HG03575 (cell line): ENCODE measurements at regions not wholly inside any gene's neighbourhood (a gene's known extent, or its start where the extent isn't known, plus 50 kb on each side); places are given as distances from the start of the nearest gene placed in this dataset.
"Not testable (repeated sequence)": the region's sequence is repeated elsewhere in the genome, so short reads cannot be mapped to it uniquely, and the experiment has no call there.

Source experiments
- ATAC-seq: cut with Tn5 transposase; IDR thresholded peaks from one replicate; pipeline ENCODE4 v1.9.1; 2021; ENCODE audit not compliant: unreplicated experiment, insufficient number of reproducible peaks, low FRiP score; ENCODE audit errors: extremely low read depth

DNA sequence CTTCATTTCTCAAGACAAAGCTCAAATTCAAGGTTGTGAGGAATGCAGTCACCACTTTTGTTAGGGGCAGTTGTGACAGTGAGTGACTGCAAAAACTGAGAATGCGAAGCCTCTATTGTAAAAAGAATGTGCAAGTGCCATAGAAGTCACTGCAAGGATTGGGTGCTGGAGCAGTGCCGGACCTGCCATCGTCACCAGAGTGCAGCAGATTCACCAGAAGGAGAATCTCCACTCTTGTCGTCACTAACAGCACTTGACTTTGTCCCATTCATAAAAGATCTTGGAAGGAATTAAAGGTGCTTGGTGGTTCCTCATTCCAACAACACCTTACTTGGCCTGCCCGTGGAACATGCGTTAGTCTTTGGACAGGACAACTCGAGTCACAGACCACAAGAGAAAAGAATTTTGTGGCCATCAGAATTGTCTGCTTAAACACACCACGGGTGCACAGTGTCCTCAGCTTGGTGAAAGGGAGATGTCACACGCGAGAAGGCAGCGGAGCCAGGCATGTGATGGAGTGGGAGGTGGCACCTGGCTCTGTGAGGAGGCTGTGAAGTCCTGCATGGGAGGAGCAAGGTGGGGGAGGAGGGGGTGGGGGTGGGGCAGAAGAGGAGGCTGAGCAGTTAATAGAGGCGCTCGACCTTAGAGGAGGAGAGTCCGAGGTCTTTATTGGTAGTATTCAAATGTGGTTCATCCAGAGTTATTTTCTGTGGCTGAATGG is 100.9 kb upstream of the SPDYE9 start:
- ATAC-seq: not testable (repeated sequence)

DNA sequence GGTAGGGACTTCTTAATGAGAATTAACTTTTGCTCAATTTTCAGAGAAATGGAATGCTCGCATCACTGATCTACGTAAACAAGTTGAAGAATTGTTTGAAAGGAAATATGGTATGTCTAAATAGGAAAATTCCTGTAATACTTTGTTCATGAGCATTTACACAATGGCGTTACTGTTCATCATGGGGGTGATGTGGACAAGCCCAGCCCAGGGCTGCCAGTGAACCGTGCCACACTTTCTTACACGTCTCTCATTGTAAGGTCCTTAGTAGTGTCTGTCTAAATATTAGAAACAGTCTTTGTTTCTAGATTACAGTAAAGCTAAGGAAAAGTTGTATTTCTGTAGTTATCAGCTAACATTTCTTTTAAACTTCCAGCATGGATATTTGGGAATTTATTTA is 91.0 kb upstream of the SPDYE9 start:
- ATAC-seq: not testable (repeated sequence)

GRCh38 chr7:73175322-73175721 is 89.5 kb upstream of the SPDYE9 start:
- not testable (repeated sequence) for ATAC-seq

GRCh38 chr7:73170902-73171301 is 85.1 kb upstream of the SPDYE9 start:
- not testable (repeated sequence) for ATAC-seq

DNA sequence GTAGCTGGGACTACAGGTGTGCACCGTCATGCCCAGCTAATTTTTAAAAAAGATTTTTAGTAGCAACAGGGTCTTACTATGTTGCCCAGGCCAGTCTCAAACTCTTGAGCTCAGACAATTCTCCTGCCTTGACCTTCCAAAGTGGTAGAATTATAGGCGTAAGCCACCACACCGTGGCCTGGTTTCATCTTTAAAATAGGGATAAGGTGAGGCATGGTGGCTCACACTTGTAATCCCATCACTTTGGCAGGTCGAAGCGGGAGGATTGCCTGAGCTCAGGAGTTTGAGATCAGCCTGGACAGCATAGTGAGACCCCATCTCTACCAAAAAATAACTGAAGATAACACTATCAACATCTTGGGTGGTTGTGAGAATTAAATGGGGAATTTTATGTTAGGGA is 84.6 kb upstream of the SPDYE9 start:
- not testable (repeated sequence) for ATAC-seq

DNA sequence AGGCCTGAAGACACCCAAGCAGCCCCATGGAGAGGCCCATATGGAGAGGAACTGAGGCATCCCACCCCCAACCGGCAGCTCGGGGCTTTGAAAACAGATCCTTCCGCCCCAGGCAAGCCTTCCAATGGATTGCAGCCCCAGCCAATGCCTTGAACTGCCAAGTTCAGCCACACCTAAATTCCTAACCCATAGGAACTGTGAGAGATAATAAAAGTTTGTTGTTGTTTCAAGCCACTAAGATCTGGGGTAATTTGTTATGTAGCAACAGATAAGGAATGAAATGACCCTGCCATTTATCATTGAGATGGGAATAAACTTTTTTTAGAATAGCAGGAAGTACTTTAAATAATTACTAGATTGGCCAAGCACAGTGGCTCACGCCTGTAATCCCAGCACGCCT is 80.3 kb upstream of the SPDYE9 start:
- ATAC-seq: not testable (repeated sequence)

GRCh38 chr7:73162680-73163079 is 76.8 kb upstream of the SPDYE9 start:
- ATAC-seq: not testable (repeated sequence)

DNA sequence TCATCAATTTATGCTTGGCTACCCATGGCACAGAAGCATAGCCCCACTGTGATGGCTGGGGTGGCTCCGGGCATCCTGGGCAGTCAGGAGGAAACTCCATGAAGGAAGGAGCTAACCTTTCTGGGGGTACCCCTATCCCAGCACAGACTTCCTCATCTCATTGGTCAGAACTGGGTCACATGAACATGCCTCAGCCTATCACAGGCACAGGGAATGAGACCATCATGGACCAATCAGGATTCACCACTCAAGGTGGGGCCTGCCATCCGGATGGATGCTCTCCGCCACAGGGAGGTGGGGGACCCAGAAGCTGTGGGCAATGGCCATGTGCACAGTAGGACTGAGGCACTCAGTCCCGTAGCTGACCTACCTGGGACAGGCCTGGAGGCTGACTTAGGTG is 75.9 kb upstream of the SPDYE9 start:
- not testable (repeated sequence) for ATAC-seq

- ATAC-seq: not testable (repeated sequence)
Observed at GRCh38 chr7:73157169-73157661, 71.4 kb upstream of the SPDYE9 start.

GRCh38 chr7:73156510-73157168 is 70.8 kb upstream of the SPDYE9 start:
- ATAC-seq: not testable (repeated sequence)

GRCh38 chr7:73154586-73155038 is 68.8 kb upstream of the SPDYE9 start:
- ATAC-seq: not testable (repeated sequence)

- ATAC-seq: not testable (repeated sequence)
Observed at GRCh38 chr7:73153921-73154585, 68.2 kb upstream of the SPDYE9 start.

DNA sequence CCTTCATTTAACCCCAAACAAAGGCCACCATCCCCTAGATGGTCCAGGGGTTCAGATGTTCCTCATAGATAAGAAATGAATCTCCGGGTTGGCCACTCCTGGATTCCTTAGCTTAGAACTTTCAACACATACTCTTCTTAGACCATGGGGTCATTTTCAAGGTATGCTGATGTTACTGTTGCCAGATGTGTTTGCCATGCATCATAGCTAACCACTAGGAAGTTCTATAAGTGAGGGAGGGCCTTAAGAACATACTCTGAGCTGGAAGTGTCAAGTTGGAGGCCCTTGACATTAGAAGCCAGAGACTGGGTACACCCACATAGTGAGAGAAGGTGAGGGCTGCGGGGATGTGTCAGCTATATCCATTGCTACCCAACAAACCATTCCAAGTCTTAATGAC is 62.7 kb upstream of the SPDYE9 start:
- not testable (repeated sequence) for ATAC-seq

DNA sequence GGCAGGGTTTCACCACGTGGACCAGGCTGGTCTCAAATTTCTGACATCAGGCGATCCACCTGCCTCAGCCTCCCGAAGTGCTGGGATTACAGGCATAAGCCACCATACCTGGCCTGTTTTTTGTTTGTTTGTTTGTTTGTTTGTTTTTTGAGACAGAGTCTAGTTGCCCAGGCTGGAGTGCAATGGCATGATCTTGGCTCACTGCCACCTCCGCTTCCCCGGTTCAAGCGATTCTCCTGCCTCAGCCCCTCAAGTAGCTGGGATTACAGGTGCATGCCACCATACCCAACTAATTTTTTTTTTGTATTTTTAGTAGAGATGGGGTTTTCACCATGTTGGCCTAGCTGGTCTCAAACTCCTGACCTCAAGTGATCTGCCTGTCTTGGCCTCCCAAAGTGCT is 61.8 kb upstream of the SPDYE9 start:
- not testable (repeated sequence) for ATAC-seq

DNA sequence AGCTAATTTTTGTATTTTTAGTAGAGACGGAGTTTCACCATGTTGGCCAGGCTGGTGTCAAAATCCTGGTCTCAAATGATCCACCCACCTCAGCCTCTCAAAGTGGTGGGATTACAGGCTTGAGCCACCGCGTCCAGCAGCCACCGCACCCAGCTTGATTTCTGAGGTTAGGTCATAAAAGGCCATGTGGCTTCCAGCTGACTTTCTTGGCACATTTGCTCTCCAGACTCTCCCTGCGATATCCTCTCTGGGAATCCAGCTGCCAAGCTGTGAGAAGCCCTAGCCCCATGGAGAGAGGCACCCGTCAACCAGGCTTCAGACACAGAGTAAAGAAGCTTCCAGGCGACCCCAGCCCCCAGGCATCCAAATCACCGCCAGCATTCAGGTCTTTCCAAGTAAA is 58.2 kb upstream of the SPDYE9 start:
- not testable (repeated sequence) for ATAC-seq

GRCh38 chr7:73137922-73138321 is 52.1 kb upstream of the SPDYE9 start:
- not testable (repeated sequence) for ATAC-seq
